Astrocyte (in vitro differentiated cells and primary cell): ENCODE measurements at regions not wholly inside any gene's neighbourhood (a gene's known extent, or its start where the extent isn't known, plus 50 kb on each side); places are given as distances from the start of the nearest gene placed in this dataset.

Experiments
- EZH2 ChIP-seq: IDR thresholded peaks from 2 replicates; pipeline ENCODE4 v1.6.1; 2012; ENCODE audit warnings: mild to moderate bottlenecking, low read length, inconsistent platforms; ENCODE audit not compliant: insufficient read depth
- TF ChIP-seq, protein P1 (sequence below): IDR thresholded peaks from 2 replicates; pipeline ENCODE4 v1.5.1; 2011; ENCODE audit warnings: low read depth, mild to moderate bottlenecking, inconsistent platforms, low read length, moderate library complexity; ENCODE audit not compliant: insufficient read depth

DNA sequence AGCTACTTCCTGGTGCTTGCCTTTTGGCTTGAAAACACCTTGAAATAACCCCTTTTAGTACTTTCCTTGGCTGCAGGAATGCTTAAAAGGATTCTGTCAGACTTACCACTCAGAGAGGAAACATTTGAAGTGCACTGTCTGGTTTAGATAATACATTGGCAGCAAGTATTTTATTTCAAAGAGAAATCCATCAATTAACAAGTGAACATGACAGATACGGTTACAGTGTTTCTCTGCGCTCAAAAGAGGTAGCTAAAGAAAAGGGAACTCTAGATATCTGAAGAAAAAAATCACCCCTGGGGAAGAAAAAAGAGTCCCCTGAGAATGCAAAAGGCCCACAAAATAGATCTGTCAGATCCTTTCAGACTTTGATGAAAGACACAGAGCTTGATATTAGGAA is 421.9 kb downstream of the LRFN5 start:
- TF ChIP-seq, protein P1, sequence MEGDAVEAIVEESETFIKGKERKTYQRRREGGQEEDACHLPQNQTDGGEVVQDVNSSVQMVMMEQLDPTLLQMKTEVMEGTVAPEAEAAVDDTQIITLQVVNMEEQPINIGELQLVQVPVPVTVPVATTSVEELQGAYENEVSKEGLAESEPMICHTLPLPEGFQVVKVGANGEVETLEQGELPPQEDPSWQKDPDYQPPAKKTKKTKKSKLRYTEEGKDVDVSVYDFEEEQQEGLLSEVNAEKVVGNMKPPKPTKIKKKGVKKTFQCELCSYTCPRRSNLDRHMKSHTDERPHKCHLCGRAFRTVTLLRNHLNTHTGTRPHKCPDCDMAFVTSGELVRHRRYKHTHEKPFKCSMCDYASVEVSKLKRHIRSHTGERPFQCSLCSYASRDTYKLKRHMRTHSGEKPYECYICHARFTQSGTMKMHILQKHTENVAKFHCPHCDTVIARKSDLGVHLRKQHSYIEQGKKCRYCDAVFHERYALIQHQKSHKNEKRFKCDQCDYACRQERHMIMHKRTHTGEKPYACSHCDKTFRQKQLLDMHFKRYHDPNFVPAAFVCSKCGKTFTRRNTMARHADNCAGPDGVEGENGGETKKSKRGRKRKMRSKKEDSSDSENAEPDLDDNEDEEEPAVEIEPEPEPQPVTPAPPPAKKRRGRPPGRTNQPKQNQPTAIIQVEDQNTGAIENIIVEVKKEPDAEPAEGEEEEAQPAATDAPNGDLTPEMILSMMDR = no peak
- no peak for TF ChIP-seq EZH2
